Adrenal gland (tissue), 9 donors: ENCODE measurements at regions not wholly inside any gene's neighbourhood (a gene's known extent, or its start where the extent isn't known, plus 50 kb on each side); places are given as distances from the start of the nearest gene placed in this dataset.

ENCODE experiments used
- DNase-seq, 7 donors: peaks; one replicate each; pipeline ENCODE4 v3.0.0-alpha.2; 2019 to 2020
- H3K27ac ChIP-seq, 5 donors: fragments of 200-600 bp; sonication (generic) in 4 of 5; 1 replicate in 3 of 5; 2 replicates in 2 of 5; pipeline versions ENCODE4 v1.5.1 to v1.8.0; 2016 to 2020; ENCODE audit warnings: mild to moderate bottlenecking in 1 of 5
- H3K27me3 ChIP-seq: fragments of 200-600 bp; 2 replicates; pipeline ENCODE4 v1.8.0; 2021
- H3K36me3 ChIP-seq, 2 donors: fragments of 200-600 bp; replicated peaks in 1 of 2; 1 replicate in 1 of 2; 2 replicates in 1 of 2; pipeline versions ENCODE4 v1.5.1 to v1.8.0; 2018 to 2022
- H3K4me1 ChIP-seq, 2 donors: fragments of 200-600 bp; replicated peaks in 1 of 2; 1 replicate in 1 of 2; 2 replicates in 1 of 2; pipeline versions ENCODE4 v1.5.1 to v1.8.0; 2018 to 2021
- H3K4me3 ChIP-seq, 4 donors: fragments of 200-600 bp; sonication (generic) in 3 of 4; one replicate each; pipeline ENCODE4 v1.5.1; 2016 to 2018
- H3K9me3 ChIP-seq, 3 donors: fragments of 200-600 bp; sonication (generic) in 1 of 3; replicated peaks in 1 of 3; 1 replicate in 2 of 3; 2 replicates in 1 of 3; pipeline versions ENCODE4 v1.5.1 to v1.8.0; 2016 to 2021
- POLR2A ChIP-seq, 2 donors: fragments of 450-650 bp; IDR thresholded peaks; one replicate each; pipeline ENCODE4 v1.6.1; 2017; ENCODE audit warnings: antibody characterized with exemption in 2 of 2, mild to moderate bottlenecking in 2 of 2, moderate library complexity in 1 of 2
- WGBS, 4 donors: extraction: QIAGEN DNeasy Blood & Tissue Kit in 2 of 4; methylation state at CpG; one replicate each; pipeline versions ENCODE4 v1.1.5 to v1.1.7; 2013 to 2017; 5-methylcytosine and 5-hydroxymethylcytosine counted together
- intact Hi-C, 2 donors: fragments of 100-400 bp; cut with DNase I; formaldehyde crosslinking; loops; one replicate each; pipeline versions ENCODE4 v1.14.1 to v1.15.0; 2022 to 2023
- TF ChIP-seq, protein P1 (sequence below), 6 experiments: fragments of 450-650 bp in 4 of 6; fragments of 200-600 bp in 2 of 6; sonication (generic) in 1 of 6; IDR thresholded peaks; 1 replicate in 5 of 6; 2 replicates in 1 of 6; pipeline versions ENCODE4 v1.5.1 to v1.8.0; 2016 to 2021; ENCODE audit warnings: antibody characterized with exemption in 6 of 6, mild to moderate bottlenecking in 2 of 6, moderate library complexity in 1 of 6
- donor health status: healthy with polysubstance abuse.
- donor health status: Bipolar disorder and iron deficiency.
- donor health status: DM: yes; HTN: yes; CAD: no.
- donor health status: DM: no; HTN: no; CAD: no.
- donor health status: DM: no; HTN: no; CAD: no.

DNA sequence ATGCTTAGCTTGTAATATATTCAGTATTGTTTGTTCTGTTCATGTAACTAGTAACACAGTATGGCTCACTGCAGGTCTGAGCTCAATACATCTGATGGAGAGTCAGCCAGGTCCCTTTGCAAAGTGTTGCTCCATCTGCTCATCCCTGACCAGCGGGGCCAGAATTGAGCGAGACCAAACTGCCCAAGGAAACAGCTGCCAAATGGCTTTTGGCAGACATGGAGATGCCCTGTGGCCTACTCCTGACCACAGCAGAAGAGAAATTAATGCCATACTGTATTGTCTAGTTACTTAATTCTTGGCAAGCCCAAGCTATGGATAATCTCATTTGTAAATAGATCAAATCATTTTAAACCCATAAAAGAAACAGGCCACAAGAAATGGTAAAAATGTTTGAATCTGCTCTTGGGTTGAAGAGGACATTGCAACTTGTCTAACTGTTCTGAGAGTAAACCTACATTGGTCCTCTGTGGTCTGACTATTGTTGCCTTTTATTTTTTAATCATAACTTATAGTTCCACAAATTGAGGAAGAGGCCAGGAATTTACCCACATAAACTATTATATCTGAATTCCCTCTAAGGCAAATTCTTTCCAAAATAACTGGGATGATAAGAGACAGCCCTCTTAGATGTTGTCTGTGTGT lies 209.5 kb downstream of the EBLN2 start:
- TF ChIP-seq, protein P1, sequence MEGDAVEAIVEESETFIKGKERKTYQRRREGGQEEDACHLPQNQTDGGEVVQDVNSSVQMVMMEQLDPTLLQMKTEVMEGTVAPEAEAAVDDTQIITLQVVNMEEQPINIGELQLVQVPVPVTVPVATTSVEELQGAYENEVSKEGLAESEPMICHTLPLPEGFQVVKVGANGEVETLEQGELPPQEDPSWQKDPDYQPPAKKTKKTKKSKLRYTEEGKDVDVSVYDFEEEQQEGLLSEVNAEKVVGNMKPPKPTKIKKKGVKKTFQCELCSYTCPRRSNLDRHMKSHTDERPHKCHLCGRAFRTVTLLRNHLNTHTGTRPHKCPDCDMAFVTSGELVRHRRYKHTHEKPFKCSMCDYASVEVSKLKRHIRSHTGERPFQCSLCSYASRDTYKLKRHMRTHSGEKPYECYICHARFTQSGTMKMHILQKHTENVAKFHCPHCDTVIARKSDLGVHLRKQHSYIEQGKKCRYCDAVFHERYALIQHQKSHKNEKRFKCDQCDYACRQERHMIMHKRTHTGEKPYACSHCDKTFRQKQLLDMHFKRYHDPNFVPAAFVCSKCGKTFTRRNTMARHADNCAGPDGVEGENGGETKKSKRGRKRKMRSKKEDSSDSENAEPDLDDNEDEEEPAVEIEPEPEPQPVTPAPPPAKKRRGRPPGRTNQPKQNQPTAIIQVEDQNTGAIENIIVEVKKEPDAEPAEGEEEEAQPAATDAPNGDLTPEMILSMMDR (IDR thresholded peaks at IDR 0.05): no peak
- TF ChIP-seq POLR2A (IDR thresholded peaks at IDR 0.05): no peak
- Histone ChIP-seq H3K9me3 (no peaks in the 10 kb centered on the region), H3K27ac (no peak overlapping the region), H3K36me3 (no peaks in the 10 kb centered on the region), H3K4me3 (no peak overlapping the region), H3K4me1 (no peaks in the 10 kb centered on the region), H3K27me3 (no peaks in the 10 kb centered on the region)
- 60 to 87% (median 77%) methylated on average over 2 of the region's 2 CpGs for WGBS, 4 donors
- DNase-seq: peak in 2 of 7 donors; percentile 18 to 56
- intact Hi-C loops: no loop called here

DNA sequence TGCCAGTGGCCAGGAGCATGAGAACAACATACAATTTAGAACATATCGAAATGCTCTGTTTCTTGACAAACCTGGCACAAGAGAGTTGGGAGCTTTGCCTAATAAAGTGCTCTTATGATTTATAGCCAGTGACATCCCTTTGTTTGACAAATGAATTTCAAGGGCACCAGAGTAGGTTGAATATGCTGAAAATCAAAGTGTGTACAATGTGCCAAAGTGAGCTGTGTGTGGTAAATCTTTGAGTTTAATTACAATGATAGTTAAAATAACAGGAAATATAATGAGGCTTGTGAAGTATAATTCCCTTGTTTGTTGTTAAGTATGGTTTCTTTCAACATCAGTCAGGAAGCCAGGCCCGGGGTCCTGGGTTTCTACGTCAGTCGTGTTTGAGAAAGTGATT lies 211.9 kb downstream of the EBLN2 start:
- Histone ChIP-seq H3K27me3 (no peaks in the 10 kb centered on the region), H3K36me3 (no peaks in the 10 kb centered on the region), H3K4me3 (no peak overlapping the region), H3K9me3 (no peaks in the 10 kb centered on the region), H3K4me1 (no peaks in the 10 kb centered on the region), H3K27ac (no peak overlapping the region)
- intact Hi-C loops: no loop called here
- TF ChIP-seq, protein P1 (IDR thresholded peaks at IDR 0.05): no peak
- no peak for TF ChIP-seq POLR2A (IDR thresholded peaks at IDR 0.05)
- 81 to 88% (median 83%) methylated on average over 4 of the region's 4 CpGs for WGBS, 4 donors
- DNase-seq: no peak

DNA sequence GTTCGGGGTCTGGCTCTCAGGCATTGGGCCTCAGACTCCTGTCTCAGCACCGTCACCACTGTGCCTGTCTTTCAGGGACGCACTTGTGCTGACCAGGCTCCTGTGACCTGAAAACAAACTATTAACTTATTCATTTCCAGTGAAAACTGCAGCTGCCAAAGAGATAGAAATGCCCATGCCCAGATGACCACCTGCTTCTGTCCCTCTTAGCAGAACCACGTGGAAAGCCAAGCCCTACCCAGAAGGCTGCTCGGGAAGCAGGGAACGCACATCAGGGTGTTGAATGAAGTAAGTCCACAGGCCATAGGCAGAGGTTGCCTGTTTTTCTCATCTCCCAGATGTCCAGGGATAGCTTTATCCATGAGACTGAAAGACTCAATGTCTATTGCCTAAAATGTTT lies 219.3 kb downstream of the EBLN2 start:
- Histone ChIP-seq H3K27ac (no peak overlapping the region), H3K9me3 (no peaks in the 10 kb centered on the region), H3K4me1 (no peaks in the 10 kb centered on the region), H3K4me3 (no peak overlapping the region), H3K36me3 (no peaks in the 10 kb centered on the region), H3K27me3 (no peaks in the 10 kb centered on the region)
- no peak for TF ChIP-seq POLR2A (IDR thresholded peaks at IDR 0.05)
- TF ChIP-seq, protein P1 (IDR thresholded peaks at IDR 0.05): no peak
- intact Hi-C loops: no loop called here
- DNase-seq: no peak
- 72 to 74% (median 73%) methylated on average over 6 of the region's 6 CpGs for WGBS, 4 donors

DNA sequence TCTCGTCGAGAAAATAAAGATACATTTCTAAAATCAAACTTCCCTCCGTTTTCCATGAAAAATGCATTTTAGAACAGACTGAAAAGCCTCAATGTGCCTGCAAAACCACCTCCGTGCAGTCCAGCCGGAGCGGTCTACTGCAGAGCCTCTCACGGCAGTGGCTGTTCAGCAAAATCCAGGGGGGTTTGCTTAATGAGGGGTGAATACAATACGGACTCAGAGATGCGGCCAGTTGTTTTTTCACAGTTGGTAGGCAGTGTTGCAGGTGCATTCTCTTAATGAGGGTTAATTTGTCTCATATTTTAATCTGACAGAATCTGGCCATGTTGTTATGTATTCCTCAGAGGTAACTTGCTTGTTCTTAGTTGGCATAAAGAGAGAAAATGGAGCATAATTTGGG lies 223.0 kb downstream of the EBLN2 start:
- WGBS, 4 donors: 85 to 89% (median 86%) methylated on average over 9 of the region's 9 CpGs

More for the DNA sequence above, 223.0 kb downstream of the EBLN2 start:
- intact Hi-C loops: no loop called here
- no peak for TF ChIP-seq POLR2A (IDR thresholded peaks at IDR 0.05)
- TF ChIP-seq, protein P1 (IDR thresholded peaks at IDR 0.05): no peak
- no peak overlapping the region for H3K27ac ChIP-seq
- H3K4me1 ChIP-seq: no peaks in the 10 kb centered on the region
- H3K36me3 ChIP-seq: no peaks in the 10 kb centered on the region
- no peaks in the 10 kb centered on the region for H3K27me3 ChIP-seq
- no peaks in the 10 kb centered on the region for H3K9me3 ChIP-seq
- no peak overlapping the region for H3K4me3 ChIP-seq
- no peak for DNase-seq
